Prostate gland (tissue), 2 donors: ENCODE measurements at regions not wholly inside any gene's neighbourhood (a gene's known extent, or its start where the extent isn't known, plus 50 kb on each side); places are given as distances from the start of the nearest gene placed in this dataset.

ENCODE experiments used
- POLR2A ChIP-seq: fragments of 450-650 bp; IDR thresholded peaks from one replicate; pipeline ENCODE4 v1.6.1; 2016; ENCODE audit warnings: antibody characterized with exemption, mild to moderate bottlenecking
- POLR2AphosphoS5 ChIP-seq: sonication (generic); formaldehyde crosslinking; IDR thresholded peaks from one replicate; pipeline ENCODE4 v1.6.1; 2017; ENCODE audit warnings: antibody characterized with exemption
- TF ChIP-seq, protein P1 (sequence below), 4 experiments: fragments of 200-600 bp in 2 of 4; fragments of 450-650 bp in 2 of 4; sonication (generic) in 2 of 4; IDR thresholded peaks; 1 replicate in 3 of 4; 2 replicates in 1 of 4; pipeline ENCODE4 v1.5.1; 2016 to 2019; ENCODE audit warnings: antibody characterized with exemption in 4 of 4, mild to moderate bottlenecking in 2 of 4, moderate library complexity in 2 of 4

DNA sequence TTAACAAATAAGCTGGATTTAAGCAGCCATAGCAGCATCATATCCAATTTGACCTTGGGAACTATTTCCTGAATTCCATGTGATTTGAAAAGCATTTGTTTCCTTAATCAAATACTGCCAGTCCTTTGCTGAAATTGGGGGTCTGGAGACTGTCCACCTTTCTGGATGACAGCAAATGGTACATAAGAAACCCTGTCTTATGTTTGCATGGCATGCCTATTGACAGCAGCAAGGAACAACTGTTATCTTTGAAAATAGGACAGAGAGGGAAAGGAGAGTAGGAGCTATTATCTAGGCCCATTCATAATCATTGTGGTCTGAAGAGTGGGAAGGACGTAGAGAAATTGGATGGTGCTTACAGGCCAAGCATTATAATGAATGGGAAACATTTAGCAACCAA lies 129.2 kb upstream of the CTNNA2 start:
- TF ChIP-seq, protein P1, sequence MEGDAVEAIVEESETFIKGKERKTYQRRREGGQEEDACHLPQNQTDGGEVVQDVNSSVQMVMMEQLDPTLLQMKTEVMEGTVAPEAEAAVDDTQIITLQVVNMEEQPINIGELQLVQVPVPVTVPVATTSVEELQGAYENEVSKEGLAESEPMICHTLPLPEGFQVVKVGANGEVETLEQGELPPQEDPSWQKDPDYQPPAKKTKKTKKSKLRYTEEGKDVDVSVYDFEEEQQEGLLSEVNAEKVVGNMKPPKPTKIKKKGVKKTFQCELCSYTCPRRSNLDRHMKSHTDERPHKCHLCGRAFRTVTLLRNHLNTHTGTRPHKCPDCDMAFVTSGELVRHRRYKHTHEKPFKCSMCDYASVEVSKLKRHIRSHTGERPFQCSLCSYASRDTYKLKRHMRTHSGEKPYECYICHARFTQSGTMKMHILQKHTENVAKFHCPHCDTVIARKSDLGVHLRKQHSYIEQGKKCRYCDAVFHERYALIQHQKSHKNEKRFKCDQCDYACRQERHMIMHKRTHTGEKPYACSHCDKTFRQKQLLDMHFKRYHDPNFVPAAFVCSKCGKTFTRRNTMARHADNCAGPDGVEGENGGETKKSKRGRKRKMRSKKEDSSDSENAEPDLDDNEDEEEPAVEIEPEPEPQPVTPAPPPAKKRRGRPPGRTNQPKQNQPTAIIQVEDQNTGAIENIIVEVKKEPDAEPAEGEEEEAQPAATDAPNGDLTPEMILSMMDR (IDR thresholded peaks at IDR 0.05) = no peak
- TF ChIP-seq POLR2AphosphoS5 (no peak), POLR2A (no peak)
